Thoracic aorta (tissue), 2 donors: ENCODE measurements at regions not wholly inside any gene's neighbourhood (a gene's known extent, or its start where the extent isn't known, plus 50 kb on each side); places are given as distances from the start of the nearest gene placed in this dataset.

ENCODE experiments used
- ATAC-seq: fragments of 150-250 bp; one replicate; pipeline ENCODE4 v1.8.0; 2017; ENCODE audit warnings: low read depth; ENCODE audit not compliant: insufficient number of reproducible peaks, low FRiP score
- DNase-seq: peaks from one replicate; pipeline ENCODE4 v3.0.0-alpha.2; 2020; ENCODE audit warnings: low spot score
- H3K27ac ChIP-seq, 2 donors: fragments of 200-600 bp; sonication (generic); 1 replicate in 1 of 2; 2 replicates in 1 of 2; pipeline ENCODE4 v1.5.1; 2016; ENCODE audit warnings: mild to moderate bottlenecking in 2 of 2, moderate library complexity in 2 of 2
- H3K27me3 ChIP-seq: fragments of 200-600 bp; sonication (generic); replicated peaks from 2 replicates; pipeline ENCODE4 v1.6.0; 2016; ENCODE audit warnings: mild to moderate bottlenecking; ENCODE audit not compliant: insufficient read depth
- H3K36me3 ChIP-seq: fragments of 200-600 bp; sonication (generic); one replicate; pipeline ENCODE4 v1.5.1; 2016
- H3K4me1 ChIP-seq, 2 donors: fragments of 200-600 bp; sonication (generic); 1 replicate in 1 of 2; 2 replicates in 1 of 2; pipeline versions ENCODE4 v1.5.1 to v1.6.0; 2016; ENCODE audit warnings: low read depth in 2 of 2, mild to moderate bottlenecking in 1 of 2; ENCODE audit not compliant: control insufficient read depth in 1 of 2
- H3K4me3 ChIP-seq: fragments of 200-600 bp; sonication (generic); 2 replicates; pipeline ENCODE4 v1.5.1; 2016; ENCODE audit warnings: mild to moderate bottlenecking
- H3K9me3 ChIP-seq: fragments of 200-600 bp; sonication (generic); 2 replicates; pipeline ENCODE4 v1.5.1; 2016
- CTCF ChIP-seq: fragments of 200-600 bp; sonication (generic); IDR thresholded peaks from one replicate; pipeline ENCODE4 v1.5.1; 2019; ENCODE audit warnings: antibody characterized with exemption

- TF ChIP-seq CTCF = no peak
- Histone ChIP-seq H3K27me3 (no peaks in the 10 kb centered on the region), H3K9me3 (peaks cover 6% of the 10 kb centered on the region), H3K4me1 (no peaks in the 10 kb centered on the region), H3K27ac (no peak overlapping the region), H3K36me3 (no peaks in the 10 kb centered on the region), H3K4me3 (no peak overlapping the region)
- DNase-seq (no peak), ATAC-seq (no peak)
These were observed 459.5 kb upstream of the KLF4 start for GRCh38 chr9:107949061-107949460.

- H3K4me3 ChIP-seq = no peak overlapping the region
- DNase-seq = no peak
- H3K27me3 ChIP-seq = no peaks in the 10 kb centered on the region
- H3K36me3 ChIP-seq = no peaks in the 10 kb centered on the region
- no peaks in the 10 kb centered on the region for H3K4me1 ChIP-seq
- H3K27ac ChIP-seq = no peak overlapping the region
- no peak for TF ChIP-seq CTCF
- H3K9me3 ChIP-seq = peaks cover 6% of the 10 kb centered on the region
- ATAC-seq = no peak
These were observed 459.0 kb upstream of the KLF4 start for GRCh38 chr9:107948601-107949000.

GRCh38 chr9:107948086-107948485 is 458.5 kb upstream of the KLF4 start:
- no peak for DNase-seq

GRCh38 chr9:107946364-107947141 is 457.0 kb upstream of the KLF4 start:
- DNase-seq (no peak), ATAC-seq (no peak)
- Histone ChIP-seq H3K4me3 (no peak overlapping the region), H3K27me3 (no peaks in the 10 kb centered on the region), H3K36me3 (no peaks in the 10 kb centered on the region), H3K9me3 (peaks cover 2% of the 10 kb centered on the region), H3K27ac (no peak overlapping the region), H3K4me1 (no peaks in the 10 kb centered on the region)
- no peak for TF ChIP-seq CTCF

More at GRCh38 chr9:107948086-107948485, 458.5 kb upstream of the KLF4 start:
- TF ChIP-seq CTCF = no peak
- Histone ChIP-seq H3K36me3 (no peaks in the 10 kb centered on the region), H3K4me1 (no peaks in the 10 kb centered on the region), H3K27ac (no peak overlapping the region), H3K9me3 (peaks cover 6% of the 10 kb centered on the region), H3K4me3 (no peak overlapping the region), H3K27me3 (no peaks in the 10 kb centered on the region)
- ATAC-seq = no peak

GRCh38 chr9:107945961-107946360 is 456.4 kb upstream of the KLF4 start:
- H3K27ac ChIP-seq = no peak overlapping the region
- H3K27me3 ChIP-seq = no peaks in the 10 kb centered on the region
- ATAC-seq = no peak

More at GRCh38 chr9:107945961-107946360, 456.4 kb upstream of the KLF4 start:
- no peak for DNase-seq
- no peak for TF ChIP-seq CTCF
- no peak overlapping the region for H3K4me3 ChIP-seq
- H3K36me3 ChIP-seq = no peaks in the 10 kb centered on the region
- no peaks in the 10 kb centered on the region for H3K4me1 ChIP-seq
- no peaks in the 10 kb centered on the region for H3K9me3 ChIP-seq
